GM12878 (cell line): ENCODE measurements at regions not wholly inside any gene's neighbourhood (a gene's known extent, or its start where the extent isn't known, plus 50 kb on each side); places are given as distances from the start of the nearest gene placed in this dataset.

Experiments used
- ATAC-seq: fragments of 200-7000 bp; cut with Tn5 transposase; 3 replicates; pipeline ENCODE4 v1.9.1; 2020; ENCODE audit warnings: mild to moderate bottlenecking, moderate library complexity
- BruUV-seq: library from RNA; stranded (reverse); fragments of 400-500 nt; replicated peaks from 2 replicates; lab custom pipeline; 2021; lab: Mats Ljungman, UMichigan
- CTCF ChIA-PET: fragments of 300-600 bp; sonication (Branson Sonifier 250); formaldehyde crosslinking; extraction: SDS; loops from one replicate; lab custom pipeline; 2021; ENCODE audit warnings: inconsistent platforms; lab: Yijun Ruan, JAX
- POLR2A ChIA-PET: fragments of 350-600 bp; formaldehyde crosslinking; extraction: SDS; loops from one replicate; lab custom pipeline; 2021; ENCODE audit warnings: inconsistent platforms; lab: Charles Lee
- RAD21 ChIA-PET: fragments of 300-600 bp; sonication (Branson Sonifier 250); formaldehyde crosslinking; loops from one replicate; lab custom pipeline; 2023; ENCODE audit warnings: antibody characterized with exemption; ENCODE audit not compliant: unreplicated experiment; lab: Charles Lee
- SMC1A ChIA-PET: fragments of 300-600 bp; sonication (Branson Sonifier 250); formaldehyde crosslinking; loops from one replicate; lab custom pipeline; 2023; ENCODE audit not compliant: unreplicated experiment, uncharacterized antibody; lab: Charles Lee
- DNase-seq: peaks from one replicate; pipeline ENCODE4 v3.0.0-alpha.2; 2011; ENCODE audit warnings: low read depth, low spot score
- FAIRE-seq: peaks from 3 replicates; lab custom pipeline; 2011; peaks lifted over from hg19 to GRCh38; lab: Jason Lieb, UNC
- H2AFZ ChIP-seq: 2 replicates; pipeline ENCODE4 v1.6.0; 2011; ENCODE audit warnings: low read depth, low read length, control low read depth; ENCODE audit not compliant: control insufficient read depth
- H3K27ac ChIP-seq: 2 replicates; pipeline ENCODE4 v1.5.1; 2011; ENCODE audit warnings: control low read depth; ENCODE audit not compliant: control insufficient read depth, insufficient read depth
- H3K27me3 ChIP-seq, 2 experiments: replicated peaks in 1 of 2; 2 replicates each; pipeline versions ENCODE4 v1.6.0 to v1.6.1; 2011; ENCODE audit warnings: low read length in 1 of 2; ENCODE audit not compliant: control insufficient read depth in 2 of 2, insufficient read depth in 2 of 2
- H3K36me3 ChIP-seq, 2 experiments: 2 replicates each; pipeline ENCODE4 v1.5.1; 2011; ENCODE audit warnings: low read length in 1 of 2; ENCODE audit not compliant: control insufficient read depth in 2 of 2, insufficient read depth in 2 of 2
- H3K4me1 ChIP-seq: 2 replicates; pipeline ENCODE4 v1.6.1; 2011; ENCODE audit warnings: mild to moderate bottlenecking, low read length, moderate library complexity, mixed read lengths; ENCODE audit not compliant: control insufficient read depth, insufficient read depth
- H3K4me2 ChIP-seq: 2 replicates; pipeline ENCODE4 v1.6.0; 2011; ENCODE audit warnings: control low read depth; ENCODE audit not compliant: control insufficient read depth, insufficient read depth
- H3K4me3 ChIP-seq: fragments of 200-600 bp; sonication (generic); 2 replicates; pipeline ENCODE4 v1.5.1; 2016
- H3K79me2 ChIP-seq: 2 replicates; pipeline ENCODE4 v1.6.0; 2011; ENCODE audit warnings: low read length; ENCODE audit not compliant: control insufficient read depth, insufficient read depth
- H3K9ac ChIP-seq: 2 replicates; pipeline ENCODE4 v1.8.0; 2011; ENCODE audit warnings: low read length, control low read depth, mixed read lengths; ENCODE audit not compliant: control insufficient read depth, insufficient read depth
- H3K9me3 ChIP-seq: replicated peaks from 3 replicates; pipeline ENCODE4 v1.5.1; 2011; ENCODE audit warnings: mild to moderate bottlenecking, low read length; ENCODE audit not compliant: control insufficient read depth, insufficient read depth
- H4K20me1 ChIP-seq: 2 replicates; pipeline ENCODE4 v1.6.0; 2011; ENCODE audit not compliant: control insufficient read depth, insufficient read depth
- BACH1 ChIP-seq: fragments of 450-650 bp; IDR thresholded peaks from 2 replicates; pipeline ENCODE4 v1.6.1; 2017; ENCODE audit warnings: mild to moderate bottlenecking, borderline replicate concordance
- BCL11A ChIP-seq: IDR thresholded peaks from 2 replicates; pipeline ENCODE4 v1.6.1; 2011; ENCODE audit warnings: low read depth, low read length
- CEBPB ChIP-seq, 2 experiments: fragments of 150-350 bp in 1 of 2; IDR thresholded peaks; 2 replicates each; pipeline ENCODE4 v1.6.1; 2012 to 2014; ENCODE audit warnings: low read depth in 2 of 2, low read length in 2 of 2, borderline replicate concordance in 1 of 2, inconsistent platforms in 1 of 2
- E2F8 ChIP-seq: fragments of 450-650 bp; IDR thresholded peaks from 2 replicates; pipeline ENCODE4 v1.6.1; 2018; ENCODE audit warnings: mild to moderate bottlenecking, low read depth, moderate library complexity; ENCODE audit not compliant: partially characterized antibody
- HSF1 ChIP-seq: fragments of 150-350 bp; IDR thresholded peaks from 2 replicates; pipeline ENCODE4 v1.6.1; 2014; ENCODE audit warnings: mild to moderate bottlenecking, low read depth, low read length
- IRF3 ChIP-seq: fragments of 450-650 bp; IDR thresholded peaks from 2 replicates; pipeline ENCODE4 v1.6.1; 2014; ENCODE audit warnings: mild to moderate bottlenecking
- MLLT1 ChIP-seq: fragments of 450-650 bp; IDR thresholded peaks from 2 replicates; pipeline ENCODE4 v1.6.1; 2016; ENCODE audit warnings: mild to moderate bottlenecking
- SMAD5 ChIP-seq: IDR thresholded peaks from 2 replicates; pipeline ENCODE4 v1.6.1; 2016; ENCODE audit warnings: antibody characterized with exemption, low read depth
- SREBF1 ChIP-seq: IDR thresholded peaks from 2 replicates; pipeline ENCODE4 v1.6.1; 2012; ENCODE audit warnings: mild to moderate bottlenecking, low read length
- STAT3 ChIP-seq: IDR thresholded peaks from 2 replicates; pipeline ENCODE4 v1.6.1; 2011; ENCODE audit warnings: low read depth, low read length, improper control_type of control experiment
- SUZ12 ChIP-seq: fragments of 200-600 bp; sonication (generic); IDR thresholded peaks from one replicate; pipeline ENCODE4 v1.6.1; 2018; ENCODE audit warnings: antibody characterized with exemption, mild to moderate bottlenecking; ENCODE audit not compliant: unreplicated experiment
- TCF12 ChIP-seq: IDR thresholded peaks from 2 replicates; pipeline ENCODE4 v1.6.1; 2011; ENCODE audit warnings: low read depth, mild to moderate bottlenecking, low read length
- WGBS: methylation state at CpG from one replicate; pipeline ENCODE4 v1.1.6; 2016; ENCODE audit warnings: low lambda C conversion rate; ENCODE audit not compliant: insufficient replicate concordance, insufficient coverage; ENCODE audit errors: missing lambda C conversion rate; 5-methylcytosine and 5-hydroxymethylcytosine counted together
- in situ Hi-C: fragments of 300-500 bp; cut with MboI; formaldehyde crosslinking; loops from 9 replicates; pipeline ENCODE4 v1.14.3; 2018; ENCODE audit warnings: mixed read lengths
- intact Hi-C: fragments of 100-400 bp; cut with micrococcal nuclease; formaldehyde crosslinking; loops from one replicate; pipeline ENCODE4 v1.14.2; 2022; ENCODE audit not compliant: unreplicated experiment

- RAD21 ChIA-PET, result interaction anchor here (0.8 to 3.3 kb wide), 7 partner anchors 21 to 88 kb away, joined by 3 to 11 read pairs (median 3); no protein-coding TSS in a partner anchor
- Histone ChIP-seq H3K36me3 (peaks cover 0 to 10% of the 10 kb centered on the region in 2 experiments), H3K4me2 (no peak overlapping the region), H3K27me3 (no peaks in the 10 kb centered on the region), H3K4me3 (no peak overlapping the region), H3K9ac (no peak overlapping the region), H3K4me1 (no peaks in the 10 kb centered on the region; the same call in 1 of the 2 replicates)
- SMC1A ChIA-PET, result interaction anchor here (0.8 to 3.6 kb wide), 9 partner anchors 8 to 89 kb away, joined by 3 to 19 read pairs (median 4); no protein-coding TSS in a partner anchor
- DNase-seq, result no peak
- no peak for ATAC-seq
- POLR2A ChIA-PET, result interaction anchor here (1.5 kb wide), 1 partner anchor 27 kb away, joined by 3 read pairs; no protein-coding TSS in a partner anchor
- TF ChIP-seq SUZ12 (no peak), SREBF1 (no peak), BCL11A (no peak), IRF3 (no peak), TCF12 (no peak), STAT3 (no peak), CEBPB (IDR thresholded peaks at IDR 0.05; ENCODE audit: borderline replicate concordance in 1 of 2, low read depth in 2 of 2, low read length in 2 of 2) (no peak), SMAD5 (no peak), E2F8 (no peak), BACH1 (no peak), MLLT1 (no peak), HSF1 (no peak)
- TF ChIP-seq, all 136 proteins: peak for 0
- in situ Hi-C loops, result no loop called here
- Histone ChIP-seq H2AFZ (no peak overlapping the region), H3K9me3 (peaks cover 18% of the 10 kb centered on the region), H3K79me2 (peaks cover 8% of the 10 kb centered on the region), H3K27ac (no peak overlapping the region), H4K20me1 (no peaks in the 10 kb centered on the region)
- BruUV-seq, result no TSS peak
- CTCF ChIA-PET, result interaction anchor here (0.9 to 3.4 kb wide), 7 partner anchors 18 to 89 kb away, joined by 3 to 17 read pairs (median 4); no protein-coding TSS in a partner anchor
- FAIRE-seq, result no peak
- WGBS, result 31% methylated on average over 3 of the region's 3 CpGs
- intact Hi-C loops, result no loop called here
Measured at GRCh38 chr2:196365145-196365544, 193.8 kb upstream of the STK17B start.
